BLaER1 treated with 17β-estradiol and CSF1 and Interleukin-3, amounts not matched to agents 10 nM and 100 nM (cell line): ENCODE measurements at regions not wholly inside any gene's neighbourhood (a gene's known extent, or its start where the extent isn't known, plus 50 kb on each side); places are given as distances from the start of the nearest gene placed in this dataset.

Source experiments
- H3K27ac ChIP-seq, 11 experiments: shearing (Covaris generic); formaldehyde crosslinking; 2 replicates each; pipeline ENCODE4 v1.8.1; 2022
- H3K27me3 ChIP-seq, 11 experiments: shearing (Covaris generic); formaldehyde crosslinking; 2 replicates each; pipeline ENCODE4 v1.8.1; 2022
- H3K36me3 ChIP-seq, 11 experiments: shearing (Covaris generic); formaldehyde crosslinking; 2 replicates each; pipeline ENCODE4 v1.8.1; 2022
- H3K4me1 ChIP-seq, 10 experiments: shearing (Covaris generic); formaldehyde crosslinking; 2 replicates each; pipeline ENCODE4 v1.8.1; 2022
- H3K4me2 ChIP-seq, 11 experiments: shearing (Covaris generic); formaldehyde crosslinking; 2 replicates each; pipeline ENCODE4 v1.8.1; 2022
- H3K4me3 ChIP-seq, 10 experiments: shearing (Covaris generic); formaldehyde crosslinking; 2 replicates each; pipeline ENCODE4 v1.8.1; 2022
- H3K9ac ChIP-seq, 11 experiments: shearing (Covaris generic); formaldehyde crosslinking; 2 replicates each; pipeline ENCODE4 v1.8.1; 2022
- H3K9me3 ChIP-seq, 11 experiments: shearing (Covaris generic); formaldehyde crosslinking; replicated peaks in 1 of 11; 2 replicates each; pipeline ENCODE4 v1.8.1; 2022
- H4K20me1 ChIP-seq, 11 experiments: shearing (Covaris generic); formaldehyde crosslinking; 2 replicates each; pipeline ENCODE4 v1.8.1; 2022
- Cebpa-rat ChIP-seq, 11 experiments: shearing (Covaris generic); IDR thresholded peaks; 2 replicates each; pipeline ENCODE4 v1.8.1; 2022

DNA sequence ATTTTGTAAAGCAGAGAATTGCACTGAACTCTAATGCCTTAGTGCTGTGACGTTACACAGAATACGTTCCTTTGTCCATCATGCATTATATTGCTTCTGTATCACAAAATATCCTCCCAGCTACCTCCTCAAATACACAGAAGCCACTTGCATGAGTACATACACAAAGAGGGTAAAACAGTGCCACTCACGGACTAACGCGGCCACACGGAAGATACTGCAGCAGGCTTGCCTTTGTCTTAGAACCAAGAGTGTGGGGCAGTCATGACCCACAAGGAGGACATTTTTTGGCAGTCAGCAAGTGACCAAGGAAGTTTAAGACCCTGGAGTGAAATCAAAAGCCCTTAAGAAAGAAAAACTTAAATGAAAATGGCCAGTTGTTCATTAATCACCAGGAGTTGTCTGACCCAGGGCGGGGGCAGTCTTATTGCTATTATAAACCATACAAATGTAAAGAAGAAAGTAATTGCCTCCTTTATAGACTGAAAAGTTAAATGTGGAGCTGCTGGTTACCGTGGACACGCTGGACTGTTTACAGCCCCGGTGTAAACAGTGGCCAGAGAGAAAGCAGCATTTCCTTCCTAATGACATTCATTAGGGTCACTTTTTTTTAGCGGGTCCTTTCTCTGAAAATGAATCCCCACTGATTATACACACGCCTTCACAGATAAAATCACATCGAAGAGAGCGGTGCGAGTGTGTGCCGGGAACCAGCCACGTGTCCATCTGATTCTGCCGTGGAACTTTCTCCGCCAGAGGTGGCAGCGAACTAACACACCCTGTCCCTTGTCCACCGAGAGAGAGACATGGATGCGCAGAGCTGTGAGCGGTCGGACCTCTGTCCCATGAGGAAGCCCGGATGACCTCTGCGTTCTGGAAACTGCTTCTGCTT is 66.8 kb downstream of the SOX1 start:
- Histone ChIP-seq H3K4me1 (0 out of 20 replicates have a peak, but pooled peaks cover 0 to 4% (median 0%) of the 10 kb centered on the region in 10 experiments), H3K9ac (no peak overlapping the region), H3K9me3 (no peaks in the 10 kb centered on the region), H3K36me3 (no peaks in the 10 kb centered on the region), H3K4me2 (no peak overlapping the region), H3K4me3 (no peak overlapping the region), H3K27ac (no peak overlapping the region), H3K27me3 (peaks cover 0 to 6% (median 0%) of the 10 kb centered on the region in 11 experiments; a peak in 2 of 22 replicates), H4K20me1 (no peaks in the 10 kb centered on the region; a peak in 4 of 22 replicates)
- TF ChIP-seq Cebpa-rat (IDR thresholded peaks at IDR 0.05), result no peak

DNA sequence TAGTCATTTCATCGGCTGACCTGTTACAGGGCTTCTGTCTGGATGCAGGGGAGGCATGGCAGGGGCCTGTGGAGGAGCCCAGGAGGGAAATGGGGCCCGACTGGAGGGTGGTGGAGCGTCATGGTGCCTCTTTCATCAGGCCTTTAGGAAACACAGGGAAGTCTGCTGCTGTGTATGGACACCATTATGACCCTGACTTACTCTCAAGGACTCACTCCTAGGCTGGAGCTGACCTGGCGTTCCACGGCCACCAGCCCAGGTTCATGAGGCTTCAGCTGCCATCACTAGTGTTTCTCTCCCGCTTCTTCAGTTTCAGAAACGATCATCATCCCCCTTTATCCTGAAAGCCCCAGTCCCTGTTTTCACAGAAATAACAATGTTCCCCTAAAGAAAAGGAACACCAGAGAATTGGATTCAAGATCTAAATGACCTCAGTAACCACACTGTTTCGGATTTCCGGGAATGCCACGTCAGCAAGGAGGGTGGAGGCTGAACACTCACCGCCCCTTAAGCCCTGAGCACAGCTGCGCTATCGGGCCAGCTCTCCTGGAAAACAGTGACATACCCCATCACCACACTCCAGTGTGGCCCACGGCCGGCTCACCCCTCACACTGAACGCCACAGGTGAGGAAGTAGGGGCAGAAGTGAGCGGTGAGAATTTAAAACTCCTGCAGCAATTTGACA is 67.6 kb downstream of the SOX1 start:
- no peak overlapping the region for H3K27ac ChIP-seq
- TF ChIP-seq Cebpa-rat (IDR thresholded peaks at IDR 0.05), result no peak
- H3K9ac ChIP-seq, result no peak overlapping the region
- H3K4me3 ChIP-seq, result no peak overlapping the region
- no peaks in the 10 kb centered on the region for H3K36me3 ChIP-seq
- H4K20me1 ChIP-seq, result no peaks in the 10 kb centered on the region; a peak in 4 of 22 replicates
- H3K4me1 ChIP-seq, result 0 out of 20 replicates have a peak, but pooled peaks cover 0 to 4% (median 0%) of the 10 kb centered on the region in 10 experiments
- H3K27me3 ChIP-seq, result peaks cover 0 to 4% (median 0%) of the 10 kb centered on the region in 11 experiments; a peak in 2 of 22 replicates
- no peaks in the 10 kb centered on the region for H3K9me3 ChIP-seq
- H3K4me2 ChIP-seq, result no peak overlapping the region

DNA sequence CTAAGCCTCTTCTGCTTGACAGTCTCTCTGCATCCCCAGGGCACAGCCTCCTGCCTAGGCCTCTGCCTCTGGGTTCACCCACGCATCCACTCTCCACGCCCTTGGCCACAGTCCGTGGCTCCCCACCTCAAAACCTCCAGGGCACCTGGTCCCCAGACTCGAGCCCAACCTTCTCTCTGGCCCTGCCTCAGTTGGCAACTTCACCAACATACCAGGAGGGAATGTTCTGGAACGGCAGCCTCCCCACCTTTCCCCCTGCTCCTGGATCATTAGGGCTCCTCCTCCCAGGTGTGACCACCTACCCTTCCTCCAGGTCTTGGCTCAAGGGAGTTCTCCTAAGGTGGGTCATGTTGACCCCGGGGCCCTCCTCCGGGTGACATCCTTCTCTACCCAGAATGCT is 69.1 kb downstream of the SOX1 start:
- Histone ChIP-seq H3K4me3 (no peak overlapping the region), H3K4me1 (0 out of 20 replicates have a peak, but pooled peaks cover 0 to 4% (median 0%) of the 10 kb centered on the region in 10 experiments), H3K27me3 (peaks cover 0 to 4% (median 0%) of the 10 kb centered on the region in 11 experiments; a peak in 2 of 22 replicates), H3K9me3 (no peaks in the 10 kb centered on the region), H3K36me3 (no peaks in the 10 kb centered on the region), H4K20me1 (no peaks in the 10 kb centered on the region; a peak in 3 of 22 replicates), H3K27ac (no peak overlapping the region), H3K4me2 (no peak overlapping the region), H3K9ac (no peak overlapping the region)
- no peak for TF ChIP-seq Cebpa-rat (IDR thresholded peaks at IDR 0.05)

DNA sequence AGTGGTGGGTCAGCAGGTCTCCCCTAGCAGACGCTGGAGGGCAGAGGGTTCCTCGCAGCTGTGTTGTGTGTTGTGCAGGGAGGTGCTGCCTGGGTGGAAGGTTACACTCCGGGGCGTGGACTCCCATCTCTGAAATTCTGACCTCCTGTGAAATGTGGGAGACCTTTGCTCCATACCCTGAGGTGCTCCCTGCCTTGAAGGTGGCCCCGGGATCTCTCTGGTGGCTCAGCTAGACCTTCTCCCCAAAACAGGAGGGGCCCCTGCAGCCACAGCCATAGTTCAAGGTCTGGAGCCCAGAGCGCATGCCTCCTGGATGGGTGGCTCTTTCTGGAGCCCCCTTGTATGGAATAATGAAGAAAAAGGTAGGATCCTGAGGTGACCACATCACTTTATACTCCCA is 70.2 kb downstream of the SOX1 start:
- peaks cover 0 to 4% (median 0%) of the 10 kb centered on the region in 11 experiments; a peak in 2 of 22 replicates for H3K27me3 ChIP-seq

DNA sequence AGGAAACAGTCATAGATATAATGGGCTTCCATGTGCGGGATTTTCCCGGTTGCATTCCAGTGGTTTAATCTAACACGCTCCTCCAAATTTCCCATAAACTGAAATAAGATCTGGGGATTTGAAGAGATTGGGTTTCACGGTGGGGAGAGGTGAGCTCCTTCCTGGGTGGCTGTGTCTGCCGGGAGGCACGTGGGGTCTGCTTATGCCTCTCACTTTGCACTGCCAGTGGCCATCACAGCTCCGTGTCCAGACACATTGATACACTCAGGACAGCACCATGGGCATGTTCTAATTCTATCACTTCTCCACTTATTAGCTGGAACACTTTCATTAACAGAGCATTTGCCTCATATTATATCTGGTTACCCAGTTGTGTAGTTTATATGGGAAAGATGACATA is 73.4 kb downstream of the SOX1 start:
- Histone ChIP-seq H3K4me3 (no peak overlapping the region), H3K4me2 (no peak overlapping the region), H3K27me3 (0 out of 22 replicates have a peak, but pooled peaks cover 0 to 4% (median 0%) of the 10 kb centered on the region in 11 experiments), H3K4me1 (no peaks in the 10 kb centered on the region), H3K27ac (no peak overlapping the region), H3K9me3 (no peaks in the 10 kb centered on the region), H4K20me1 (no peaks in the 10 kb centered on the region; a peak in 2 of 22 replicates), H3K9ac (no peak overlapping the region), H3K36me3 (no peaks in the 10 kb centered on the region)
- TF ChIP-seq Cebpa-rat (IDR thresholded peaks at IDR 0.05), result no peak

More for the DNA sequence above, 70.2 kb downstream of the SOX1 start:
- Histone ChIP-seq H3K9me3 (no peaks in the 10 kb centered on the region), H3K4me1 (0 out of 20 replicates have a peak, but pooled peaks cover 0 to 4% (median 0%) of the 10 kb centered on the region in 10 experiments), H4K20me1 (no peaks in the 10 kb centered on the region; a peak in 3 of 22 replicates), H3K4me2 (no peak overlapping the region), H3K27ac (no peak overlapping the region), H3K36me3 (no peaks in the 10 kb centered on the region), H3K9ac (no peak overlapping the region), H3K4me3 (no peak overlapping the region)
- TF ChIP-seq Cebpa-rat (IDR thresholded peaks at IDR 0.05), result no peak

DNA sequence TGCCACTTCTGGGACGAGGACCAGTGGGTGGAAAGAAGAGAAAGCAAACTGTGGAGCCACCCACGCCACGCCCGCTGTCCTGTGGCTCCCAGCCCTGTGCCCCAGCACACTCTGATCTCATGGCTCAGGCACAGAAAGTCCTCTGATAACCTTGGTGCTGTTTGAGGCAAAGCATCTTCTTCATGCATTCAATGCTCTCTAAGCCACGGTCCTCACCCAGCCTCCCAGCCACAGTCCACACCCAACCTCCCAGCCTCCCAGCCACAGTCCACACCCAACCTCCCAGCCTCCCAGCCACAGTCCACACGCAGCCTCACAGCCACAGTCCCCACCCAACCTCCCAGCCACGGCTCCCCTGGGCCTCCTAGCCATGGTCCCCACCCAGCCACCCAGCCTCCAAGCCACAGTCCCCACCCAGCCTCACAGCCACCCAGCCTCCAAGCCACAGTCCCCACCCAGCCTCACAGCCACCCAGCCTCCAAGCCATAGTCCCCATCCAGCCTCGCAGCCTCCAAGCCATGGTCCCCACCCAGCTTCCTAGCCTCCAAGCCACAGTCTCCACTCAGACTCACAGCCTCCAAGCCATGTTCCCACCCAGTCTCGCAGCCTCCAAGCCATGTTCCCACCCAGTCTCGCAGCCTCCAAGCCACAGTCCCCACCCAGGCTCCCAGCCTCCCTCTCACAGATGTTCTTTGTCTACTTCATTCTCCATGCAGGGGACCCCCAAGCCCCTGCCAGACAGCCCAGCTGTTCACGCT is 74.9 kb downstream of the SOX1 start:
- TF ChIP-seq Cebpa-rat (IDR thresholded peaks at IDR 0.05), result no peak
- Histone ChIP-seq H3K9me3 (peaks cover 3 to 11% (median 7%) of the 10 kb centered on the region in 11 experiments; a peak in 21 of 22 replicates), H3K4me3 (no peak overlapping the region), H3K27me3 (0 out of 22 replicates have a peak, but pooled peaks cover 0 to 4% (median 0%) of the 10 kb centered on the region in 11 experiments), H3K36me3 (no peaks in the 10 kb centered on the region), H3K9ac (no peak overlapping the region), H3K27ac (no peak overlapping the region), H4K20me1 (no peaks in the 10 kb centered on the region; a peak in 1 of 22 replicates), H3K4me2 (no peak overlapping the region), H3K4me1 (no peaks in the 10 kb centered on the region)

DNA sequence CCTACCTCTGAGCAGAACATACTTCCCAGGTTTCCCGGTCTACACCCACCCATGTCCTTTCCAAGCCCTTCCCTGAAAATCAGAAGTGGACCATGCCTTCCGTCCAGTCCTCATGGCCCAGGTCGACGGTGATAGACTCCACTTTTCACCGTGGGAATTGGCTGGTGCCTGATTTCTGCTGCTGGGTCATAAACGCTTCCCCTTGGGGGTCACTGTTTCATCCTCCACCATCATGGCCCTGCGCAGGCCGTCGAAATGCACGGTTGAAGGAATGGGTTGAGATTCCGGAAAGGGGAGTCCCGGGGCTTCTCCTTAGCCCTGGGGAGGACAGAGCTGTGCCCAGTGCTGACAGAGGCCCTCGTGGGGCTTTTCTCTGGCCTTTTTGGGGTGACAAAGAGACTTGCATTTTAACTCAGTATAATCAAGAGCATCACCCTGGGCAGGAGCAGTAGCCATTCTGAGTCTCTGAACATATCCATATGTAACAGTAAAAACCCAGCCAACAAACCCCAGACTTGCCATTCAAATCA is 75.5 kb downstream of the SOX1 start:
- no peak overlapping the region for H3K4me2 ChIP-seq
- H3K9me3 ChIP-seq, result peaks cover 7 to 17% (median 14%) of the 10 kb centered on the region in 11 experiments; a peak in 21 of 22 replicates
- H3K27me3 ChIP-seq, result no peaks in the 10 kb centered on the region
- no peak overlapping the region for H3K4me3 ChIP-seq
- TF ChIP-seq Cebpa-rat (IDR thresholded peaks at IDR 0.05), result no peak
- H3K4me1 ChIP-seq, result no peaks in the 10 kb centered on the region
- no peaks in the 10 kb centered on the region; a peak in 1 of 22 replicates for H4K20me1 ChIP-seq
- H3K36me3 ChIP-seq, result no peaks in the 10 kb centered on the region
- H3K27ac ChIP-seq, result no peak overlapping the region
- no peak overlapping the region for H3K9ac ChIP-seq

DNA sequence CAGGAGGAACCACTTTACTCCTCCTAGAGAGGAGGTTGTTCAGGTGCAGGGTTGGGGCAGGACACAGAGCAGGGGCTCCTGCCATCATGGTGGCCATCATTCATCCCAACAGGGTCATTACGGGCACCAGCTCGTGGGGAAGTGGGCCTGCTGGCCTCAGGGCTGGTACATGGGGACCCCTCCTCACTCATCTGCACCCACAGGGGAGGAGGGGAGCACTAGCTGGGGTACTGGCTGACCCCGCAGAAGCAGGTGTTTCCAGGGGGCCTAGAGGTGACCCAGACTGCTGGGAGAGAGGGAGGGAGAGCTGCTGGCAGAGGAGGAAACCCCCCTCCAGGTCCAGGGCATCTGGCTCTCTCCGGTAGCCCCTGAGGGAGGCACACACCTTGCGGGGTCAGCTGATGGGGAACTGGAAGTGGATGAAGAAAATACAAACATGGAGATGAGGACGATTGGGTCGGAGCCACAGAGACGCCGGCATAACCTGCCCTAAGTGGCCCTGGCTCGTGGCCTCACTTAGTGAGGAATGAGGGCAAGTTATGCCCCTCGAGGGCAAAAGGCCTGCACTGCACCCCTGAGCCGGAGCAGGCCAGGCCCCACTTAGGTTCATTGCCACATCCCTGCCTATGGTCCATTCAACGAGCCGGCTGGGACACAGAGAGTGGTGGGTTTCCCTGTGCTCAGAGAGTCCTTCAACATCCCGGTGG is 76.2 kb downstream of the SOX1 start:
- Histone ChIP-seq H3K4me1 (no peaks in the 10 kb centered on the region), H3K4me2 (no peak overlapping the region), H3K4me3 (no peak overlapping the region), H3K9ac (no peak overlapping the region), H3K27me3 (no peaks in the 10 kb centered on the region), H4K20me1 (no peaks in the 10 kb centered on the region; a peak in 1 of 22 replicates), H3K27ac (no peak overlapping the region), H3K9me3 (peaks cover 10 to 25% (median 21%) of the 10 kb centered on the region in 11 experiments), H3K36me3 (no peaks in the 10 kb centered on the region)
- TF ChIP-seq Cebpa-rat (IDR thresholded peaks at IDR 0.05), result no peak
